ENCODE measurements at regions not wholly inside any gene's neighbourhood (a gene's known extent, or its start where the extent isn't known, plus 50 kb on each side); places are given as distances from the start of the nearest gene placed in this dataset.
"Not testable (repeated sequence)": the region's sequence is repeated elsewhere in the genome, so short reads cannot be mapped to it uniquely, and the experiment has no call there.

DNA sequence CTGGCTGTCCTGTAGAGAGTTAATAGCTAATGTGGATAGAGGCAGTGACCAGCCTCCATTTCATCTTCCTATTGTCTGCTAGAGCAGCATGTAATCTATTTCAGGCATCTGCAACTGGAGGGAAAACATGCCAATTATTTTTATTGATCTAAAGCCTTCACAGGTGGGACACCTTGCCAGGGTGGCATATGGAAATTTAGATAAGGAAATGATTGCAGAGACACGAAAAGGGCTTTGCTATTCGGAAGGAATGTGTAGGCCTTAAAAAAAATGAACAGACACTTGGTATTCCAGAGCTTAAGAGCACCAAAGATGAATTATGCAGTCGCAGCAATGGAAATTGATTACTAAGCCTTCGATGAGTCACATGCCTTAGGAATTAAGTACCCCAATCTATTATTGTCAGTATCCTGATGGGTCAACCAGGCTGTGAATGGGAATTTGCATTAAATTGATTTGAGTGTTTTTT, 454.7 kb downstream of the SQOR start:
- H3K9me3 ChIP-seq (ENCODE audit: control insufficient read depth, insufficient read depth, low read depth, low read length) = no peaks in the 10 kb centered on the region
- DNase-seq (ENCODE audit: low read depth, low spot score) (no peak), ATAC-seq (no peak)
- POLR2A ChIA-PET = no interaction called here
- no peaks in the 10 kb centered on the region for H3K27me3 ChIP-seq (ENCODE audit: control insufficient read depth, insufficient read depth, low read length)
- intact Hi-C loops (cut with micrococcal nuclease; ENCODE audit: unreplicated experiment) = no loop called here
- TF ChIP-seq CTCF (IDR thresholded peaks at IDR 0.05) = no peak
- TF ChIP-seq SIN3A (IDR thresholded peaks at IDR 0.05; ENCODE audit: borderline replicate concordance, insufficient read depth, low read depth, low read length) = no peak
- no peak for TF ChIP-seq POLR2AphosphoS5 (IDR thresholded peaks at IDR 0.05; ENCODE audit: low read depth, low read length)
- no peak for TF ChIP-seq REST (IDR thresholded peaks at IDR 0.05; ENCODE audit: insufficient read depth in 1 of 2, low read depth in 2 of 2, low read length in 1 of 2)
- BruUV-seq (replicated peaks) = no TSS peak
- no peaks in the 10 kb centered on the region for H3K36me3 ChIP-seq (ENCODE audit: control insufficient read depth, insufficient read depth, low read length)
- H3K4me3 ChIP-seq (ENCODE audit: low read depth in 2 of 2, low read length in 2 of 2) = no peak overlapping the region
- no peaks in the 10 kb centered on the region for H3K4me1 ChIP-seq (ENCODE audit: control insufficient read depth, insufficient read depth, low read length)
- in situ Hi-C loops (cut with HindIII; ENCODE audit: low pct_unique_long_range_greater_than_20kb, low sequenced_read_pairs) = no loop called here
- CTCF ChIA-PET = no interaction called here
- no peak overlapping the region for H3K27ac ChIP-seq (ENCODE audit: low read length)

DNA sequence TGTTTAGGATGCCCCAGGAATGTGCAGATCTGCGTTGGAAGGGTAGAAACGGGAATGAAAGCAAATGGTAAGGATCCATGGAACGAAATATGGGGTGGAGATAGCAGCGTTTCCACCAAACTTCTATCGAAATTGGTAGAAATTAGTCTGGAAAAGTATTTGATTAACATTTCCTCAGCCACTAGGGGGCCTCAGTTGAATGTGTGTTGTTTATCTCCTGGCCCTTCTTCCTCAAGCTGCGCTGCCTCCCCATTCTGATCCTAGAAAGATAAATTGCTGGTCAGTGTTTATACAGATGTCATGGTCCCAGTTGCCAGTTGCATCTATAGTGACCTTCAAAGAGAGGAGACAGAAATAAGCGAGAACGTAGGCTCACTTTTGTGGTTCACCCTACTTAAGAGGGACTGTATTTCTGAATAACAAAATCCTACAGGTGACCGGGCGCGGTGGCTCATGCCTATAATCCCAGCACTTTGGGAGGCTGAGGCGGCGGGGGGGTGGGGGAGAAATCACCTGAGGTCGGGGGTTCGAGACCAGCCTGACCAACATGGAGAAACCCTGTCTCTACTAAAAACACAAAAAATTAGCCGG, 457.1 kb downstream of the SQOR start:
- Histone ChIP-seq H3K4me3 (ENCODE audit: low read depth in 2 of 2, low read length in 2 of 2) (no peak overlapping the region), H3K4me1 (ENCODE audit: control insufficient read depth, insufficient read depth, low read length) (no peaks in the 10 kb centered on the region), H3K27me3 (ENCODE audit: control insufficient read depth, insufficient read depth, low read length) (no peaks in the 10 kb centered on the region), H3K9me3 (ENCODE audit: control insufficient read depth, insufficient read depth, low read depth, low read length) (no peaks in the 10 kb centered on the region), H3K36me3 (ENCODE audit: control insufficient read depth, insufficient read depth, low read length) (no peaks in the 10 kb centered on the region), H3K27ac (ENCODE audit: low read length) (no peak overlapping the region)
- ChIA-PET CTCF (no interaction called here), POLR2A (no interaction called here)
- no peak for DNase-seq (ENCODE audit: low read depth, low spot score)
- BruUV-seq (replicated peaks) = no TSS peak
- intact Hi-C loops (cut with micrococcal nuclease; ENCODE audit: unreplicated experiment) = no loop called here
- no peak for ATAC-seq
- in situ Hi-C loops (cut with HindIII; ENCODE audit: low pct_unique_long_range_greater_than_20kb, low sequenced_read_pairs) = no loop called here
- TF ChIP-seq POLR2AphosphoS5 (IDR thresholded peaks at IDR 0.05; ENCODE audit: low read depth, low read length) (no peak), SIN3A (IDR thresholded peaks at IDR 0.05; ENCODE audit: borderline replicate concordance, insufficient read depth, low read depth, low read length) (no peak), CTCF (IDR thresholded peaks at IDR 0.05) (peak; percentile 75), TCF7L2 (IDR thresholded peaks at IDR 0.05; ENCODE audit: low read depth, low read length) (no peak)

GRCh38 chr15:46098006-46098405, 463.2 kb downstream of the SQOR start:
- intact Hi-C loops (cut with micrococcal nuclease; ENCODE audit: unreplicated experiment); H3K4me1 ChIP-seq (ENCODE audit: control insufficient read depth, insufficient read depth, low read length); POLR2A ChIA-PET; CTCF ChIA-PET; H3K27ac ChIP-seq (ENCODE audit: low read length); in situ Hi-C loops (cut with HindIII; ENCODE audit: low pct_unique_long_range_greater_than_20kb, low sequenced_read_pairs); H3K27me3 ChIP-seq (ENCODE audit: control insufficient read depth, insufficient read depth, low read length); H3K36me3 ChIP-seq (ENCODE audit: control insufficient read depth, insufficient read depth, low read length); BruUV-seq (replicated peaks); DNase-seq (ENCODE audit: low read depth, low spot score); H3K4me3 ChIP-seq (ENCODE audit: low read depth in 2 of 2, low read length in 2 of 2); ATAC-seq; H3K9me3 ChIP-seq (ENCODE audit: control insufficient read depth, insufficient read depth, low read depth, low read length): not testable (repeated sequence)
